A673 (cell line): ENCODE measurements at regions not wholly inside any gene's neighbourhood (a gene's known extent, or its start where the extent isn't known, plus 50 kb on each side); places are given as distances from the start of the nearest gene placed in this dataset.

ENCODE experiments used
- EZH2 ChIP-seq: fragments of 200-600 bp; sonication (generic); IDR thresholded peaks from 2 replicates; pipeline ENCODE4 v1.6.1; 2017; ENCODE audit warnings: borderline replicate concordance, low read depth, mild to moderate bottlenecking, mixed read lengths, antibody characterized with exemption, low read length; ENCODE audit not compliant: poor library complexity, severe bottlenecking
- TF ChIP-seq, protein P1 (sequence below): fragments of 300-800, 200-600 bp; sonication (generic); conservative IDR thresholded peaks from 2 replicates; pipeline ENCODE4 v1.5.1; 2017; ENCODE audit warnings: low read depth, mild to moderate bottlenecking, antibody characterized with exemption, low read length, moderate library complexity, mixed read lengths

DNA sequence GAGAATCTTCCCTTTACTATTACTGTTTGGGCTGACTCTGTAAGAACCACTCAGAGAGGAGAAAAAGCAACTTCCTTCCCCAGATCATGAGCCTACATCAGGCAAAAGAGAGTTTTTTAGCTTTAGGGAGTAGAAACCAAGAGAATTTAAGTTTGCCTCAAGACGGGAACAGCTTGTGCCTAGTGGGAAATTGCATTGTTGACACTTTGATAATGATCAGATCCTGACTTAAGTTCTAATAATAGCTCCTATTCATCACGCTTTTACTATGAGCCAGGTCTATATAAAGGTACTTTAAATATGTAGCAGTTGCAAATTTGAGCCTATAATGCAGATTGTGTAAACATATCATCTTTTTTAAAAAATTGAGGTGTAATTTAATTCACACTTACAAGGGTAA lies 298.2 kb downstream of the MAN2A1 start:
- TF ChIP-seq, protein P1, sequence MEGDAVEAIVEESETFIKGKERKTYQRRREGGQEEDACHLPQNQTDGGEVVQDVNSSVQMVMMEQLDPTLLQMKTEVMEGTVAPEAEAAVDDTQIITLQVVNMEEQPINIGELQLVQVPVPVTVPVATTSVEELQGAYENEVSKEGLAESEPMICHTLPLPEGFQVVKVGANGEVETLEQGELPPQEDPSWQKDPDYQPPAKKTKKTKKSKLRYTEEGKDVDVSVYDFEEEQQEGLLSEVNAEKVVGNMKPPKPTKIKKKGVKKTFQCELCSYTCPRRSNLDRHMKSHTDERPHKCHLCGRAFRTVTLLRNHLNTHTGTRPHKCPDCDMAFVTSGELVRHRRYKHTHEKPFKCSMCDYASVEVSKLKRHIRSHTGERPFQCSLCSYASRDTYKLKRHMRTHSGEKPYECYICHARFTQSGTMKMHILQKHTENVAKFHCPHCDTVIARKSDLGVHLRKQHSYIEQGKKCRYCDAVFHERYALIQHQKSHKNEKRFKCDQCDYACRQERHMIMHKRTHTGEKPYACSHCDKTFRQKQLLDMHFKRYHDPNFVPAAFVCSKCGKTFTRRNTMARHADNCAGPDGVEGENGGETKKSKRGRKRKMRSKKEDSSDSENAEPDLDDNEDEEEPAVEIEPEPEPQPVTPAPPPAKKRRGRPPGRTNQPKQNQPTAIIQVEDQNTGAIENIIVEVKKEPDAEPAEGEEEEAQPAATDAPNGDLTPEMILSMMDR: no peak
- no peak for TF ChIP-seq EZH2
